OCI-LY7 (cell line): ENCODE measurements at regions not wholly inside any gene's neighbourhood (a gene's known extent, or its start where the extent isn't known, plus 50 kb on each side); places are given as distances from the start of the nearest gene placed in this dataset.

ENCODE experiments used
- EZH2phosphoT487 ChIP-seq: fragments of 200-600 bp; sonication (generic); IDR thresholded peaks from 2 replicates; pipeline ENCODE4 v1.6.1; 2018; ENCODE audit warnings: low read depth, borderline replicate concordance, mild to moderate bottlenecking, mixed run types, antibody characterized with exemption, low read length, moderate library complexity, mixed read lengths
- TF ChIP-seq, protein P1 (sequence below): fragments of 200-600 bp; sonication (generic); conservative IDR thresholded peaks from 2 replicates; pipeline ENCODE4 v1.5.1; 2014; ENCODE audit warnings: mild to moderate bottlenecking, antibody characterized with exemption, low read length, moderate library complexity, mixed read lengths

DNA sequence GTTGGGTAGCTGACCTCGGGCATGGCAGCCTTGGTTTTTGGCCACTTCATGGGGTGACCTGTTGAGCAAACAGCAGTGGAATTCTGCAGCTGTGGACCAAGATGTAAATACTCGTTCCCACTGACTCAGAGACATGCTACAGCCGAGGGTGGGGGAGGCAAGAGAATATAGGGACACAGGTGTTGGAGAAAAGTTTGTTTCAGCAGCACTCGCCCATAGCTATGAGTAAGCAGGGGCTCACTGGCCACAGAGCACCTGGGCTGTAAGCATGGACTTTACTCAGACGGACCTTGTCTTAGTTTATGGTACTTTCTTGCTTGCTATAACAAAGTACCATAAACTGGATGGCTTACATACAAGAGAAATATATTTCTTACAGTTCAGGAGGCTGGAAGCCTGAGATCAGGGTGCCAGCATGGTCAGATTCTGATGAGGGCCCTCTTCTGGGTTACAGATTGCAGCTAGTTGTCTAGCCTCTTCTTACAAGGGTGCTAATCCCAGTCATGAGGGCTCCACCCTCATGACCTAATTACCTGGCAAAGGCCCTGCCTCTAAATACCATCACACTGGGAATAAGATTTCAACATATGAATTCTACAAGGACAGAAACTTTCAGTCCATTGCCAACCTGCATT lies 437.2 kb upstream of the DAB1 start:
- TF ChIP-seq, protein P1, sequence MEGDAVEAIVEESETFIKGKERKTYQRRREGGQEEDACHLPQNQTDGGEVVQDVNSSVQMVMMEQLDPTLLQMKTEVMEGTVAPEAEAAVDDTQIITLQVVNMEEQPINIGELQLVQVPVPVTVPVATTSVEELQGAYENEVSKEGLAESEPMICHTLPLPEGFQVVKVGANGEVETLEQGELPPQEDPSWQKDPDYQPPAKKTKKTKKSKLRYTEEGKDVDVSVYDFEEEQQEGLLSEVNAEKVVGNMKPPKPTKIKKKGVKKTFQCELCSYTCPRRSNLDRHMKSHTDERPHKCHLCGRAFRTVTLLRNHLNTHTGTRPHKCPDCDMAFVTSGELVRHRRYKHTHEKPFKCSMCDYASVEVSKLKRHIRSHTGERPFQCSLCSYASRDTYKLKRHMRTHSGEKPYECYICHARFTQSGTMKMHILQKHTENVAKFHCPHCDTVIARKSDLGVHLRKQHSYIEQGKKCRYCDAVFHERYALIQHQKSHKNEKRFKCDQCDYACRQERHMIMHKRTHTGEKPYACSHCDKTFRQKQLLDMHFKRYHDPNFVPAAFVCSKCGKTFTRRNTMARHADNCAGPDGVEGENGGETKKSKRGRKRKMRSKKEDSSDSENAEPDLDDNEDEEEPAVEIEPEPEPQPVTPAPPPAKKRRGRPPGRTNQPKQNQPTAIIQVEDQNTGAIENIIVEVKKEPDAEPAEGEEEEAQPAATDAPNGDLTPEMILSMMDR = no peak
- no peak for TF ChIP-seq EZH2phosphoT487
